Astrocyte (in vitro differentiated cells and primary cell): ENCODE measurements at regions not wholly inside any gene's neighbourhood (a gene's known extent, or its start where the extent isn't known, plus 50 kb on each side); places are given as distances from the start of the nearest gene placed in this dataset.

Experiments
- CTCF ChIP-seq: IDR thresholded peaks from 2 replicates; pipeline ENCODE4 v1.5.1; 2011; ENCODE audit warnings: low read depth, mild to moderate bottlenecking, inconsistent platforms, low read length, moderate library complexity; ENCODE audit not compliant: insufficient read depth
- EZH2 ChIP-seq: IDR thresholded peaks from 2 replicates; pipeline ENCODE4 v1.6.1; 2012; ENCODE audit warnings: mild to moderate bottlenecking, low read length, inconsistent platforms; ENCODE audit not compliant: insufficient read depth

DNA sequence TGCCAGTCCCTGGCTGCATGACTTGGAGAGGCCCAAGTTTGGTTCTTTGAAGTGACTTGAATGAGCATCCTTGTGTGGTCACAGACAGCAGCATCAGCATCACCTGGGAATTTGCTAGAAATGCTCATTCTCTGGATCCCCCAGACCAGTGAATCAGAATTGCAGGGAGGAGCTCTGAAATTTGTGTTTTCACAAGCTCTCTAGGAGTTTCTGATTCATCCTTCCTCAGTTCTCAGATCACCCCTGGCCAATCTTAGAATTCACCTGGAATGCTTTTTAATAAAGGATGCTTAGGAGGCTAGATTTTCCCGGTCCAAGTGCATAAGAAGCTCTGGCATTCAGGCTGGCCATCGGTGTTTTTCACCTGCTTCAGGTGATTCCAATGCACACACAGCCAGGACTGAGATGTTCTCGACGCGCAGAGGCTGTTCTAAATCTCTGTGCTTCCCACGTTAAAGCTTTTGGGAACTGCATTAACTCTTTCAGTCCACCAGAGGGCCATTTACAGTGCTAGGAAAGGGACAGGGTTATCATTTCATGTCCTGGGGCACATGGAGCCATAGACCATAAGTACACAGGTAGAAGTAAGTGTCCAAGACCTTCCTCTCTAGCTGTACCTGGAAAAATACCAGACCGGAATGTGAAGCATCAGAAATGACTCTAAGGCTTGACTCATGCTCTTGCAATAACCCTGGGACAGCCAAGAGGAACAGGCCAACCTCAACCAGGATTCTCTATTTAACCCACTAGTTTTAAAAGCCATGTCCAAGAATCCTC is 85.7 kb upstream of the XYLT1 start:
- TF ChIP-seq CTCF (peak; percentile 64), EZH2 (no peak)
